OCI-LY1 (cell line): ENCODE measurements at regions not wholly inside any gene's neighbourhood (a gene's known extent, or its start where the extent isn't known, plus 50 kb on each side); places are given as distances from the start of the nearest gene placed in this dataset.

Experiments used
- H2AFZ ChIP-seq: fragments of 200-600 bp; sonication (generic), shearing (Covaris generic); 2 replicates; pipeline ENCODE4 v1.6.0; 2014; ENCODE audit warnings: antibody characterized with exemption, mild to moderate bottlenecking, low read length
- H3F3A ChIP-seq: fragments of 200-600 bp; sonication (generic), shearing (Covaris generic); 2 replicates; pipeline ENCODE4 v1.6.0; 2014; ENCODE audit warnings: mild to moderate bottlenecking, antibody characterized with exemption, low read length, moderate library complexity; ENCODE audit not compliant: insufficient read depth
- H3K27ac ChIP-seq: fragments of 200-600 bp; sonication (generic); 2 replicates; pipeline ENCODE4 v1.5.1; 2014; ENCODE audit warnings: low read length, mixed run types, mild to moderate bottlenecking, low read depth; ENCODE audit not compliant: poor library complexity, severe bottlenecking
- H3K27me3 ChIP-seq: fragments of 200-600 bp; sonication (generic); 2 replicates; pipeline ENCODE4 v1.6.0; 2014; ENCODE audit warnings: antibody characterized with exemption, mild to moderate bottlenecking, low read length, moderate library complexity; ENCODE audit not compliant: insufficient read depth
- H3K36me3 ChIP-seq: fragments of 200-600 bp; sonication (generic); 2 replicates; pipeline ENCODE4 v1.6.1; 2014; ENCODE audit warnings: mild to moderate bottlenecking, antibody characterized with exemption, low read length, moderate library complexity, mixed read lengths; ENCODE audit not compliant: insufficient read depth
- H3K4me1 ChIP-seq: fragments of 200-600 bp; sonication (generic); 2 replicates; pipeline ENCODE4 v1.5.1; 2014; ENCODE audit warnings: mild to moderate bottlenecking, low read length, moderate library complexity; ENCODE audit not compliant: insufficient read depth, severe bottlenecking
- H3K4me2 ChIP-seq: fragments of 200-600 bp; sonication (generic), shearing (Covaris generic); 2 replicates; pipeline ENCODE4 v1.6.1; 2014; ENCODE audit warnings: low read length
- H3K4me3 ChIP-seq: fragments of 200-600 bp; sonication (generic); 2 replicates; pipeline ENCODE4 v1.5.1; 2014; ENCODE audit warnings: low read length, low read depth, mild to moderate bottlenecking, mixed read lengths; ENCODE audit not compliant: poor library complexity, severe bottlenecking
- H3K79me2 ChIP-seq: fragments of 200-600 bp; shearing (Covaris generic); 2 replicates; pipeline ENCODE4 v1.6.1; 2016; ENCODE audit warnings: mixed run types, low read length, mixed read lengths; ENCODE audit not compliant: insufficient read depth
- H3K9ac ChIP-seq: fragments of 200-600 bp; sonication (generic), shearing (Covaris generic); 2 replicates; pipeline ENCODE4 v1.6.1; 2014; ENCODE audit warnings: mild to moderate bottlenecking, low read length, mixed read lengths
- H3K9me2 ChIP-seq: fragments of 200-600 bp; sonication (generic), shearing (Covaris generic); 2 replicates; pipeline ENCODE4 v1.6.1; 2014; ENCODE audit warnings: low read depth, mild to moderate bottlenecking, low read length, mixed read lengths
- H3K9me3 ChIP-seq: fragments of 200-600 bp; shearing (Covaris generic); 2 replicates; pipeline ENCODE4 v1.6.1; 2014; ENCODE audit warnings: low read length, mixed read lengths
- H4K20me1 ChIP-seq: fragments of 200-600 bp; sonication (generic), shearing (Covaris generic); 2 replicates; pipeline ENCODE4 v1.6.0; 2016; ENCODE audit warnings: mild to moderate bottlenecking, low read length; ENCODE audit not compliant: insufficient read depth
- CTCF ChIP-seq: fragments of 200-600 bp; sonication (generic), shearing (Covaris generic); IDR thresholded peaks from 2 replicates; pipeline ENCODE4 v1.5.1; 2017; ENCODE audit warnings: mild to moderate bottlenecking, antibody characterized with exemption, low read length, moderate library complexity, mixed read lengths
- EZH2 ChIP-seq: fragments of 200-600 bp; sonication (generic), shearing (Covaris generic); IDR thresholded peaks from 2 replicates; pipeline ENCODE4 v1.8.0; 2017; ENCODE audit warnings: borderline replicate concordance, mixed run types, mild to moderate bottlenecking, antibody characterized with exemption, low read length, moderate library complexity, mixed read lengths

- no peaks in the 10 kb centered on the region for H4K20me1 ChIP-seq
- H3K9me2 ChIP-seq, result no peaks in the 10 kb centered on the region
- H3F3A ChIP-seq, result 0 out of 2 replicates have a peak, but pooled peaks cover 5% of the 10 kb centered on the region
- TF ChIP-seq CTCF, result no peak
- peak overlapping the region; percentile 56; the same call in 1 of the 2 replicates for H3K9ac ChIP-seq
- peaks cover 72% of the 10 kb centered on the region for H3K4me1 ChIP-seq
- H3K27ac ChIP-seq, result peak overlapping the region; percentile 79
- peak overlapping the region; percentile 43; the same call in 1 of the 2 replicates for H3K4me2 ChIP-seq
- H3K36me3 ChIP-seq, result no peaks in the 10 kb centered on the region; the same call in 1 of the 2 replicates
- no peaks in the 10 kb centered on the region for H3K9me3 ChIP-seq
- H3K27me3 ChIP-seq, result no peaks in the 10 kb centered on the region
- H2AFZ ChIP-seq, result no peak overlapping the region
- no peaks in the 10 kb centered on the region for H3K79me2 ChIP-seq
- H3K4me3 ChIP-seq, result no peak overlapping the region
Measured at GRCh38 chr6:106743612-106744011, 114.2 kb downstream of the QRSL1 start.

GRCh38 chr6:106740287-106740686 is 110.9 kb downstream of the QRSL1 start:
- H3K4me3 ChIP-seq, result no peak overlapping the region
- no peaks in the 10 kb centered on the region for H3F3A ChIP-seq
- H3K4me2 ChIP-seq, result no peak overlapping the region
- peaks cover 64% of the 10 kb centered on the region for H3K4me1 ChIP-seq
- H3K27me3 ChIP-seq, result no peaks in the 10 kb centered on the region
- H3K36me3 ChIP-seq, result no peaks in the 10 kb centered on the region; the same call in 1 of the 2 replicates
- no peaks in the 10 kb centered on the region for H4K20me1 ChIP-seq
- H2AFZ ChIP-seq, result no peak overlapping the region
- H3K79me2 ChIP-seq, result no peaks in the 10 kb centered on the region
- no peaks in the 10 kb centered on the region for H3K9me3 ChIP-seq
- TF ChIP-seq CTCF (0 out of 2 replicates have a peak, but pooled peaks have one; percentile 5), EZH2 (no peak)
- no peaks in the 10 kb centered on the region for H3K9me2 ChIP-seq
- peak overlapping the region; percentile 96 for H3K27ac ChIP-seq
- peak overlapping the region; percentile 14; the same call in 1 of the 2 replicates for H3K9ac ChIP-seq

GRCh38 chr6:106739387-106739786 is 110.0 kb downstream of the QRSL1 start:
- peak overlapping the region; percentile 47 for H3K4me2 ChIP-seq
- H3K9me3 ChIP-seq, result no peaks in the 10 kb centered on the region
- H3K9ac ChIP-seq, result peak overlapping the region; percentile 51
- H2AFZ ChIP-seq, result no peak overlapping the region
- H3K27me3 ChIP-seq, result no peaks in the 10 kb centered on the region
- peak overlapping the region; percentile 96 for H3K27ac ChIP-seq
- no peaks in the 10 kb centered on the region for H4K20me1 ChIP-seq
- no peak overlapping the region for H3K4me3 ChIP-seq
- TF ChIP-seq EZH2 (no peak), CTCF (peak; percentile 8; the same call in 1 of the 2 replicates)
- H3K36me3 ChIP-seq, result no peaks in the 10 kb centered on the region; the same call in 1 of the 2 replicates
- H3F3A ChIP-seq, result no peaks in the 10 kb centered on the region
- H3K9me2 ChIP-seq, result no peaks in the 10 kb centered on the region
- peaks cover 63% of the 10 kb centered on the region for H3K4me1 ChIP-seq
- H3K79me2 ChIP-seq, result no peaks in the 10 kb centered on the region
